Esophagus squamous epithelium (tissue), 5 donors: ENCODE measurements at regions not wholly inside any gene's neighbourhood (a gene's known extent, or its start where the extent isn't known, plus 50 kb on each side); places are given as distances from the start of the nearest gene placed in this dataset.

Experiments
- DNase-seq: peaks from one replicate; lab custom pipeline; 2025; lab: John Stamatoyannopoulos, UW
- H3K27ac ChIP-seq, 4 donors: fragments of 200-600 bp; sonication (generic); one replicate each; pipeline ENCODE4 v1.5.1; 2016 to 2019; ENCODE audit warnings: mild to moderate bottlenecking in 1 of 4
- H3K27me3 ChIP-seq, 4 donors: fragments of 200-600 bp; sonication (generic); 1 replicate in 3 of 4; 2 replicates in 1 of 4; pipeline versions ENCODE4 v1.5.1 to v1.6.0; 2017 to 2021; ENCODE audit warnings: antibody characterized with exemption in 1 of 4
- H3K36me3 ChIP-seq, 3 donors: fragments of 200-600 bp; sonication (generic); one replicate each; pipeline ENCODE4 v1.5.1; 2016 to 2019
- H3K4me1 ChIP-seq, 3 donors: fragments of 200-600 bp; sonication (generic); one replicate each; pipeline ENCODE4 v1.5.1; 2017 to 2019
- H3K4me3 ChIP-seq, 4 donors: fragments of 200-600 bp; sonication (generic); 1 replicate in 3 of 4; 2 replicates in 1 of 4; pipeline ENCODE4 v1.5.1; 2016 to 2019; ENCODE audit warnings: mild to moderate bottlenecking in 2 of 4, moderate library complexity in 1 of 4
- H3K9me3 ChIP-seq, 3 donors: fragments of 200-600 bp; sonication (generic); one replicate each; pipeline ENCODE4 v1.5.1; 2016 to 2019
- POLR2A ChIP-seq, 4 donors: fragments of 450-650 bp; IDR thresholded peaks; one replicate each; pipeline ENCODE4 v1.6.1; 2017; ENCODE audit warnings: antibody characterized with exemption in 4 of 4, mild to moderate bottlenecking in 4 of 4, moderate library complexity in 3 of 4
- WGBS, 2 donors: methylation state at CpG; one replicate each; pipeline ENCODE4 v1.1.5; 2018; 5-methylcytosine and 5-hydroxymethylcytosine counted together
- intact Hi-C: fragments of 100-400 bp; cut with DNase I; formaldehyde crosslinking; loops from one replicate; pipeline ENCODE4 v1.15.0; 2022
- TF ChIP-seq, protein P1 (sequence below), 6 experiments: fragments of 450-650 bp in 4 of 6; fragments of 200-600 bp in 2 of 6; sonication (generic) in 2 of 6; IDR thresholded peaks; one replicate each; pipeline ENCODE4 v1.5.1; 2016 to 2019; ENCODE audit warnings: antibody characterized with exemption in 6 of 6, mild to moderate bottlenecking in 4 of 6, moderate library complexity in 4 of 6
- donor health status: DM: yes; HTN: yes; CAD: no.

DNA sequence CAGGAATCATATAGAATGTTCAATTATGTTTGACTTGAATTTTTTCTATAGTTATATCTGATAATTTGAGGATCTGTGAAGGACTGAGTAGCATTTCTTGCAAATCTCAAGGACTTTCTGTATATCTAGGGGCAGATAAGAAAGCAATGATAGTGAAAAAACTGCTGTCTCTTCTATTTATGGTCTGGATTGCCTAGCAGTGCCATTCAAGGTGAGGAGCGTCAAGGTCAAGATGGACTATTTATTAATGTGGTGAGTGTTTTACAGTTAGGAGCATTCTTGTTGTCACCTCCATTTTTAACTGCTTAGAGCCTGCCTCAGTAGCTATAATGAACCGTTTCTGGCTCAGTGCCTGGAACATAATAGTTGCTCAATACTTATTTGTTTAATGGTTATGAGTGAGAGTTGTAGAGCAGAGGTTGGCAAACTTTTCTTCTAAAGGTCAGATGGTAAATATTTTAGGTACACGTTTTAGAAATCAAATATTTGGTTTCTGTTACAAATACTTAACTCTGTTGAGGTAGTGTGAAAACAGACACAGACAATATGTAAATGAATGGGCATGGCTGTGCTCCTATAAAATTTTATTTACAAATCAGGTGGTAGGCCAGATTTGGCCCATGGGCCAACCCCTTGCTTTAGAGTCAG, 523.2 kb upstream of the IGFBP7 start:
- no peaks in the 10 kb centered on the region for H3K36me3 ChIP-seq
- 40 to 56% methylated on average over 3 of the region's 3 CpGs for WGBS, 2 donors
- no peak overlapping the region for H3K4me3 ChIP-seq
- H3K27ac ChIP-seq, result no peak overlapping the region
- intact Hi-C loops, result no loop called here
- no peak for DNase-seq
- no peaks in the 10 kb centered on the region for H3K4me1 ChIP-seq
- no peaks in the 10 kb centered on the region for H3K27me3 ChIP-seq
- H3K9me3 ChIP-seq, result no peaks in the 10 kb centered on the region
- TF ChIP-seq, protein P1, sequence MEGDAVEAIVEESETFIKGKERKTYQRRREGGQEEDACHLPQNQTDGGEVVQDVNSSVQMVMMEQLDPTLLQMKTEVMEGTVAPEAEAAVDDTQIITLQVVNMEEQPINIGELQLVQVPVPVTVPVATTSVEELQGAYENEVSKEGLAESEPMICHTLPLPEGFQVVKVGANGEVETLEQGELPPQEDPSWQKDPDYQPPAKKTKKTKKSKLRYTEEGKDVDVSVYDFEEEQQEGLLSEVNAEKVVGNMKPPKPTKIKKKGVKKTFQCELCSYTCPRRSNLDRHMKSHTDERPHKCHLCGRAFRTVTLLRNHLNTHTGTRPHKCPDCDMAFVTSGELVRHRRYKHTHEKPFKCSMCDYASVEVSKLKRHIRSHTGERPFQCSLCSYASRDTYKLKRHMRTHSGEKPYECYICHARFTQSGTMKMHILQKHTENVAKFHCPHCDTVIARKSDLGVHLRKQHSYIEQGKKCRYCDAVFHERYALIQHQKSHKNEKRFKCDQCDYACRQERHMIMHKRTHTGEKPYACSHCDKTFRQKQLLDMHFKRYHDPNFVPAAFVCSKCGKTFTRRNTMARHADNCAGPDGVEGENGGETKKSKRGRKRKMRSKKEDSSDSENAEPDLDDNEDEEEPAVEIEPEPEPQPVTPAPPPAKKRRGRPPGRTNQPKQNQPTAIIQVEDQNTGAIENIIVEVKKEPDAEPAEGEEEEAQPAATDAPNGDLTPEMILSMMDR (IDR thresholded peaks at IDR 0.05), result no peak
- TF ChIP-seq POLR2A (IDR thresholded peaks at IDR 0.05), result no peak

DNA sequence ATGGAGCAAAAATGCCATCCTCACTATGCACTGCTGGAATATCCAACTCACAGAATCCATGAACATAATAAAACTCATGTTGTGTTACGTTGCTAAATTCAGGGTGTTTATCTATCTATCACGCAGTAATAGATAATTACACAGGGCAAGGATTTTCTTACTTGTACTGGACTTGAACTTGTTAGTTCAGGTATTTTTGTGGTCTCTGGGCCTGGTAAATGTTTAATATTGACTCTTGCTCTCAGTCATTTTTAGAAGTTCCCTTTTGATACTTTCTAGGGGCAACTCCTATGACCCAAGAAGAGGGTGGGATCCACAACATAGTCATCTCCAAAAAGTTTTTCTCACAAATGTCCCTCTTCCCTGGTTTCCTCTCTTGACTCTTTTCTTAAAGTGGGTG, 522.4 kb upstream of the IGFBP7 start:
- intact Hi-C loops, result no loop called here
- Histone ChIP-seq H3K9me3 (no peaks in the 10 kb centered on the region), H3K36me3 (no peaks in the 10 kb centered on the region), H3K27me3 (no peaks in the 10 kb centered on the region), H3K27ac (no peak overlapping the region), H3K4me3 (no peak overlapping the region), H3K4me1 (no peaks in the 10 kb centered on the region)
- DNase-seq, result no peak
- 88 to 90% methylated on average over 2 of the region's 2 CpGs for WGBS, 2 donors
- TF ChIP-seq, protein P1 (IDR thresholded peaks at IDR 0.05), result no peak
- TF ChIP-seq POLR2A (IDR thresholded peaks at IDR 0.05), result no peak

DNA sequence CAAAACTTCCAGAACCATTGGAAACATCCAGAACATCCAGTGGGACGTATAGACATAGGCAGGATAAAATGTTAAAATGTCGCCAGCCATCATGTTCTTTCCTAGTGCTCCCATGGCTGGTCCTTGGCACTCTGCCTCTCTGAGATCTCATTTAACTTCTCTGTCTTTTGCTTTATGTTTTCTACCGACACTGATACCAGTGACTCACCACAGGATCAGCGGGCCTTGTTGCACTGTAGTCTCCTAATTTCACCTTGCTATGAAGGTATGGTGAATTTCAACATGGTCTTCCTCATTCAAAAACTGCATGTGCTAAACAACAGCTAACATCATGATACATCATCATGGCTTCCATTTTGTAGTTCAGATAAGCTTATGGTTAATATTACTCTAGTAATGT, 521.0 kb upstream of the IGFBP7 start:
- WGBS, 2 donors, result 61 to 78% methylated on average over 4 of the region's 4 CpGs
- Histone ChIP-seq H3K4me3 (no peak overlapping the region), H3K9me3 (peaks cover 0 to 1% (median 0%) of the 10 kb centered on the region in 3 donors), H3K36me3 (no peaks in the 10 kb centered on the region), H3K27ac (no peak overlapping the region), H3K27me3 (no peaks in the 10 kb centered on the region), H3K4me1 (no peaks in the 10 kb centered on the region)
- DNase-seq, result no peak
- intact Hi-C loops, result no loop called here
- TF ChIP-seq, protein P1 (IDR thresholded peaks at IDR 0.05), result no peak
- TF ChIP-seq POLR2A (IDR thresholded peaks at IDR 0.05), result no peak

DNA sequence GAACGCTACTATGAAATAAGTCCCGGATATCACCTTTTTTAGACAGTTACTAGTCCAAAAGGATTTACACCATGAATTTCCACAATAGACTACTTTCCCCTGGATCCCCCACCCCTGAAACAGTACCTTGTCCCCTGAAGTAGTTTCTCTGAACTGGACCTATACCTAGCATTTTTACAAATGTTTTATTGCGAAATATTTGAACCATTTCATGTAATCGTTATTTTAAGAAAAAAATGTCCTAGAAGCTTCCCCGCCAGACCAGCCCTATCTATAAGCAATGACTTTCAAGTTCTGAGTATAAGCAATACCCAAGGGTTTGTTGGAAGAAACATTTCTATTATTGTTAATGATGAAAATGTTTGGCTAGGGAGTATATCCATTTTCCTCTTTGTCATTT, 517.8 kb upstream of the IGFBP7 start:
- WGBS, 2 donors, result 88 to 91% methylated on average over 5 of the region's 5 CpGs
- TF ChIP-seq, protein P1 (IDR thresholded peaks at IDR 0.05), result no peak
- TF ChIP-seq POLR2A (IDR thresholded peaks at IDR 0.05), result no peak
- Histone ChIP-seq H3K9me3 (peaks cover 0 to 18% (median 0%) of the 10 kb centered on the region in 3 donors), H3K27ac (no peak overlapping the region), H3K4me3 (no peak overlapping the region), H3K27me3 (no peaks in the 10 kb centered on the region), H3K36me3 (no peaks in the 10 kb centered on the region), H3K4me1 (no peaks in the 10 kb centered on the region)
- no peak for DNase-seq
- intact Hi-C loops, result no loop called here

DNA sequence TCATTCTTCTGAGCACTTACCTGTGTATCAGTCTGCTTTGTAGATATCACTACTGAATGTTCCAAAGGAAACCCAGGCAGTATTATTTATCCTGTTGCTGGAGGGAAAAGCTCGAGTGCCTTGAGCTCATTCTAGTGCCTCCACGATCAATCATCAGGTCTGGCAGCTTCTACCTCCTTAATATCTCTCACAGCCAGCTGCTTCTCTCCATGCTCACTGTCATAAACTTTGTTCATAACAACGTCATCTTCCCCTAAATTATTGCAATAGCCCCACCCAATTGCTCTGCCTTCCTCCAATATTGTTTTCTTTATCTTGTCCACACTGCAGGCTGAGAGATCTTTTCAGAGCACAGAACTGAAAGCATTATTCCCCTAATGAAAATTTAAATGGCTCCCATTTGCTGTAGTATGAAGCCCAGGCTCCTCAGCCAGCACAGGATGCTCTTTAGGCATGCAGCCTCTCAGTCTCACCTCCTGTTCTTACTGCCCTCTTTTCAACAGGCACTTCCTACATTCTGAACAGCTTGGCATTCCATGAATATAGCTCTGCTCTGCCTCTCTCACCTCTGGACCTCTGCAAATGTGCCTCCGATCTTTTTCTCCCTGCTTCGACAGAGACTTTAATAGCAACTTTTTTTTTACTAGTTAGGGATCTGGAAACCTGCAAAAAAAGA, 504.2 kb upstream of the IGFBP7 start:
- no peak overlapping the region for H3K27ac ChIP-seq
- H3K4me3 ChIP-seq, result no peak overlapping the region
- no peaks in the 10 kb centered on the region for H3K27me3 ChIP-seq
- TF ChIP-seq, protein P1 (IDR thresholded peaks at IDR 0.05), result no peak
- no peak for TF ChIP-seq POLR2A (IDR thresholded peaks at IDR 0.05)
- no peak for DNase-seq
- intact Hi-C loops, result no loop called here
- 37 to 44% methylated on average over 5 of the region's 5 CpGs for WGBS, 2 donors
- no peaks in the 10 kb centered on the region for H3K36me3 ChIP-seq
- no peaks in the 10 kb centered on the region for H3K9me3 ChIP-seq
- H3K4me1 ChIP-seq, result no peaks in the 10 kb centered on the region
